ENCODE measurements at regions not wholly inside any gene's neighbourhood (a gene's known extent, or its start where the extent isn't known, plus 50 kb on each side); places are given as distances from the start of the nearest gene placed in this dataset.
"Not testable (repeated sequence)": the region's sequence is repeated elsewhere in the genome, so short reads cannot be mapped to it uniquely, and the experiment has no call there.

DNA sequence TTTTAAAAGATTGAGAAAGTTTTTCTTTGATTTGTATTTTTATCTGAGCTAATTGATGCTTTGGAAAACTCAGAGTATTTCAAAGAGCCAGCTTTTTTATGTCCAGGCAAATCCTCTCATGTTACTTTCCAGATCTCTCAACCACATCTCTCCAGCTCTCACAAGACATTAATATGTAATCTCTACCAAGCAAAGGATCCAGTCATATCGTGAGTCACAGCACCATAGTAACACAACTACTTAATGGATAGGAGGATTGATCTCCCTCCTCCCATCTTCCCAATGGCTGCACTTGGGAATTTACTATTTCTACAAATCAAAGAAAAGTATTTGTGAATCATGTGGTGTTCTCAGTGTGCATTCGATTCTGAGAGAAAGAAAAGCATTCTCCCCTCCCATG, 63.3 kb downstream of the POU4F1 start:
- no peak for DNase-seq (ENCODE audit: low read depth)

DNA sequence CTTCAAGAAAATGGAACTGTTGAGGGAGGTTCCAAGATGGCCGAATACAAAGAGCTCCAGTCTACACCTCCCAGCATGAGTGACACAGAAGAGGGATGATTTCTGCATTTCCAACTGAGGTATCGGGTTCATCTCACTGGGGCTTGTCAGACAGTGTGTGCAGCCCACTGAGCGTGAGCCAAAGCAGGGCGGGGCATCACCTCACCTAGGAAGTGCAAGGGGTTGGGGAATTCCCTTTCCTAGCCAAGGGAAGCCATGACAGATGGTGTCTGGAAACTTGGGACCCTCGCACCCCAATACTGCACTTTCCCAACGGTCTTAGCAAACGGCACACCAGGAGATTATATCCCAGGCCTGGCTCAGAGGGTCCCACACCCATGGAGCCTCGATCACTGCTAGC, 77.3 kb downstream of the POU4F1 start:
- DNase-seq (ENCODE audit: low read depth): not testable (repeated sequence)

DNA sequence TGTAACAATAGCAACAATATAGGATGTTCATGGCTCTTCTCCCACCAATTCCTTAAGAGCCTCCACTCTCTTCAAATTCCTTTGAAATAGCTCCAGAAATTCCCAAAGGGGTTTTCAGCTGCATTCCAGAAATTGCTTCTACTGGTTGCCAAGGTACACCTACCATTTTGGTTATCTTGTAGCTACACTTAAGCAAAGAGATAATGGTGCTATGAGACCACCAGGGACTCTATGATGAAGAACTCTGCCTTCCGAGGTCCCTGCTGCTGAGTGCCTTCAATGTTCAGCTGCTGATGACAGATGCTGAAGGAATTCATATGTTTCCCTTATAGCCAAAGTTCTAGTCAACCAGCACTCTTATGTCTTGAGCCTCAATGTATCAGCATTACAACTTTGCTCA, 78.4 kb downstream of the POU4F1 start:
- no peak for DNase-seq (ENCODE audit: low read depth)

DNA sequence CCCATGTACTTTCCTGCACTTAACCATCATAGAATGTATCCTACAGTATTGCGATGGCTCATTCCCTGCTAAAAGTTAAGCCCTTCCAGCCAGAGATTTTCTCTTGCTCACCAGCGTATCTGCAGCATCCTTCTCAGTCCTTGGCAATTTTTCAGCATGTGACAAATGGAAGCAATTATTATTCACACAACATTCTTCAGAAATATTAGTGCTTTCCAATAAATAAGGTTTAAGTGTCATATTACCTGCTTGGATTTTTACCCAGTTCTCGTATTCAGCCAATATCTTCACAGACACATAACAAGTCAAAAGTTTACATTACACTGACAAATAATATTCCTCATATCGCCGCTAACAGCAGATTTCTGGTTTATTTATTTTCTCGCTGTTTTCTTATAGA, 82.3 kb downstream of the POU4F1 start:
- no peak for DNase-seq (ENCODE audit: low read depth)

DNA sequence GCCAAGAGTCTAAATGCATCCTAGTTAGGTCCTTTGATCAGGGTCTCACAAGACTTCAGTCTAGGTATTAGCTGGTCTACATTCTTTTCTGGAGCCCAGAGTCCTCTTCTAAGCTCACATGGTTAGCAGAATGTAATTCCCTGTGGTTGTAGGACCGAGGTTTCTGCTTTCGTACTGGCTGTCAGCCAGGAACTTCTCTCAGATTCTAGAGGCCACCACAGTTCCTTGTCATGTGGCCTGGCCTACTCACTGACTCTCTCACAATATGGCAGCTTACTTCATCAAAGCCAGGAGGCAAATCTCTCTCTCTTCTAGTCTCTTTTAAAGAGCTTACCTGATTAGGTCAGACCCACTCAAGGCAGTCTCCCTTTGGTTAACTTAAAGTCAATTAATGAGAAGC, 82.9 kb downstream of the POU4F1 start:
- no peak for DNase-seq (ENCODE audit: low read depth)

DNA sequence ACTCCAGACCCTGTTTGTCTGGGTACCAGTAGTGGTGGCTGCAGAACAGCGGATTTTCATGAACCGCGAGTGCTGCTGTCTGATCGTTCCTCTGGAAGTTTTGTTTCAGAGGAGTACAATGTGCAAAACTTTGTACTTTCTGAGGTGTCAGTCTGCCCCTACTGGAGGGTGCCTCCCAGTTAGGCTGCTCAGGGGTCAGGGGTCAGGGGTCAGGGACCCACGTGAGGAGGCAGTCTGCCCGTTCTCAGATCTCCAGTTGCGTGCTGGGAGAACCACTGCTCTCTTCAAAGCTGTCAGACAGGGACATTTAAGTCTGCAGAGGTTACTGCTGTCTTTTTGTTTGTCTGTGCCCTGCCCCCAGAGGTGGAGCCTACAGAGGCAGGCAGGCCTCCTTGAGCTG, 84.9 kb downstream of the POU4F1 start:
- DNase-seq (ENCODE audit: low read depth): not testable (repeated sequence)

DNA sequence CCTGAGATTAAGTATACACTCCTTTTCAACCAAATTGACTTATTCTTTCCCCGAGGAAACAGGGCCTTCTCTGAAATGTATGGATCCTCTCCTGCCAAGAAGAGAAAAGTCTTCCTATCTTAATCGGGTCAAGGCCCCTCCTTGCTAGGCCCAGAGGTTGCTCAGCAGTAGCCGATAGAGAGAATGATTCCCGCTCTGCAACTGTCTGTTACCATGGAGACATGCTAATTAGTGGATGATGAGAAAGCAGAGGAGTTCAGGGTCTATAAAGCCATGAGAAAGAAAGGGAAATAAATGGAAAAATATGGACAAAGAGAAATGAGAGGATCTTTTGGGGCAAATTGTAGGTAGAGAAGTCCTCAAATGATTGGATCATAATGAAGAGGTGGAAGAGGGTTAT, 103.5 kb downstream of the POU4F1 start:
- DNase-seq (ENCODE audit: low read depth): no peak

DNA sequence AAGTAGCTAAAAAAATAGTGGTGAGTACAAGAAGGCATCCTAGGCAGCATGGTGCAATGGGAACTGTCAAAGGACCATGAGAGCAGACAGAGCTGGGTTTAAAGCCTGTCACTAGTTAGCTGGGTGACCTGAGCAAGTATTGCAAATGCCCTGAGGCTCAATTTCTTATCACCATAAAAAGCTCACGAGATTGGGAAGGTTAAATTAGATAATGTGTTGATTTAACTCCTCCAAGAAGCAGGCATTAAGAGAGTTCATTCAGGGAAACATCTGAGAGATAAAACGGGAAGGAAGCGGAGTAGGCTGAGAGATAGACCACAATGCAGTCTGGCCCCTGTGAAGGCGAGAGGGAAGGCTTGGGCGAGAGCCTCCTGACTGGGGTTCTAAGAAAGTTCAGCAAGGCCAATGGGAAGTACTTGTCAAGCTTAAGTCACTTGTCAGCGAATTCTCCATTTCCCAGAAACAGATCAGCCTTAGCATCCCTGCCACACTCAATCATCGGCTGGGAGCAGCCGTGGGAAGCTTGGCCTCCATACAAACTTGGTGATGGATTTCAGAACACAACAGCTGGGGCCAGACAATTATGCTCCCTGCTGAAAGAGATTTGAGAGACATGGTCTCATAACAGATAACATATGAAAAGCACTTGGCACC, 105.5 kb downstream of the POU4F1 start:
- no peak for DNase-seq (ENCODE audit: low read depth)

DNA sequence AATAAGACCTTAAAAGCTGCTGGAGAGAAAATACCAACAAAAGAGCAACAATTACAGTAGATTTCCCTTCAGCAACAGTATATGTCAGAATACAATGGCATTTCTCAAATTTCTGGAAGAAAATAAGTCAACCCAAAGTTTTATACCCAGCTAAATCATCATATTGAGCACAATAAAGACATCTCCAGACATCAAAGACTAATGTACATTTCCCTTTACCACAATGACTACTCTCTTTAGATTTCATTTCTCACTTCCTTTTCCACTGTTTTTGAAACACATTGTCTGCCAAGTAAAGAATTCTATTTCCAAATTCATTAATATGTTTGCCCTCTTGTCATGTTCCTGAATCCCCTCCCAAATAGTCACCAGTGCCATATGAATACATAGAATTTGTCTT, 111.4 kb downstream of the POU4F1 start:
- no peak for DNase-seq (ENCODE audit: low read depth)

DNA sequence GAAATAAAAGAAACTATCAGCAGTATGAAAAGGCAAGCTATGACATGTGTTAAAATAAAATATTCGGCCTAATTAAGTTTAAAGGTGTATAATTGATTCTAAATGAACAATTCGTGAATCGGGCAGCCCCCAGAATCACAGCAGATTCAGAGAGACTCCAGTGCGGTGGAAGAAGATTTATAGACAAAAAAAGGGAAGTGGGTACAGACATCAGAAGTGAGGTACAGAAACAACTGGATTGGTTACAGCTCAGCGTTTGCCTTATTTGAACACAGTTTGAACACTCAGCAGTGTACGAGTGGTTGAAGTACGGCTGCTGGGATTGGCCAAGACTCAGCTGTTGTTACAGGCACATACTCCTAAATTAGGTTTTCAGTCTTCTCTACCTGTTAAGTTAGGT, 113.1 kb downstream of the POU4F1 start:
- DNase-seq (ENCODE audit: low read depth): not testable (repeated sequence)

DNA sequence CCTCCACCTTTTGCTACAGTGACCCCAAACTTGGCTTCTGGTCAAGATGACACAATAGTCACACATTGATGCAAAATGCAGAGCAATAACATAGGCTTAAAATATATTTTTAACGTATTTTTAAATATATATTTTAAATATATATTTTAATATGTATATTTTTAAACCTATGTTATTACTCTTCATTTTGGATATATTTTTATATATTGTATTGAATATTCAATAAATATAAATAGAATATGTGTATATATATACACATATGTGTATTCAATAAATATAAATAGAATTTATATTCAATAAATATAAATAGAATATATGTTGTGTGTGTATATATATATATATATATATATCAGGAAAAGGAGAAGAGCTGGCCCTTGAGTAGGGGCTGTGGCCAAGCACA, 115.6 kb downstream of the POU4F1 start:
- DNase-seq (ENCODE audit: low read depth): no peak

DNA sequence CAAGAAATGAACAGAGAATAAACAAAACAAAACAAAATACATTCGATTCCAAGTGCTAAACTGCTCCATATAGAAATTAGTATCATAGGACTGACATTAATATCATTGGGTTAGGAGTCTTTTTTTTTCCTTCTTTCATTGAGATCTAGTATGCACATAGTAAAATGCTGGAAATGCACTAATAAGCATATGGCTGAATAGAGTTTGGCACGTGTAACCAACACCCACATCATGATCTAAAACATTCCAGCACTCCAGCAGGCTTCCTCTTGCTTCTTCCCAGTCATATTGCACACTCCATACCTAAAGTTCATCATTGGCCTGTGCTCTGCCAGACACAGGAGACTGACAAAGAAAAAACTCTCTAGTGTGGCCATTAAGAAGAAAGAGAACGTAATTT, 117.5 kb downstream of the POU4F1 start:
- no peak for DNase-seq (ENCODE audit: low read depth)

DNA sequence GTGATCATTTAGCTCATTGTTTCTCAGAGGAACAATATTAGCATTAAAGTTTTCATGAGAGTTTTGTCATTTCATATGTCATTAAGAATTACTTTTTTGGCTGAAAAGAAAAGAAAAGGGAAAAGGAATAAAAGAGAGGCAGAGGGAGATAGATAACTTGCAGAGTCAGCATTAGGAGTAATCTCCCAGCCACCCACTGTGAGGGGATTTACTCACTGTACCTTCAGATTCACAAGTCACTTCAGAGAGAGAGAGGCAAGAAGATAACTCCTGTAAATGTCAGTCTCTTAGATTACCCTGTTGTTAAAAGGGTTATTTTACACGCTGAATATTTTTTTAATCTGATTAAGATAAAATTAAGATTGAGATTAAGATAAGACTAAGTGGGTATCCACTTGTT, 125.2 kb downstream of the POU4F1 start:
- DNase-seq (ENCODE audit: low read depth): no peak

DNA sequence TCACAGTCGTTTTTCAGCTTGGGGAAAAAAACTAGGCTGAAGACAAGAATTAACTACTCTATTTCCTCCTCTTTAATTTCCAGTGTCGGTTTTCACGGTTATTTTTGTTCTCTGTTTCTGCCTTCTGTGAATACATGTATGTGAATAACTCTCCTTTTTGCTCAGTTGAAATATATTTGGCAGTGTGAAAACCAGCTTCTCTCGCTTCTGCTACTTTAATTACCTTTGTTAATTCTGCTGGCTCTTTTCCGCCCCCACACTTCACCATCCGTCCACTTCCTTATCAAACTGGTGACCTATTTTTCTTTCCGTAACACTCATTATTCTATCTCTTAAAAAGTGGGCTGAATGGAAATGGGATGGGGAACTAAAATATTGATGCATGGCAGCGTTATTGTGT, 126.4 kb downstream of the POU4F1 start:
- DNase-seq (ENCODE audit: low read depth): no peak

DNA sequence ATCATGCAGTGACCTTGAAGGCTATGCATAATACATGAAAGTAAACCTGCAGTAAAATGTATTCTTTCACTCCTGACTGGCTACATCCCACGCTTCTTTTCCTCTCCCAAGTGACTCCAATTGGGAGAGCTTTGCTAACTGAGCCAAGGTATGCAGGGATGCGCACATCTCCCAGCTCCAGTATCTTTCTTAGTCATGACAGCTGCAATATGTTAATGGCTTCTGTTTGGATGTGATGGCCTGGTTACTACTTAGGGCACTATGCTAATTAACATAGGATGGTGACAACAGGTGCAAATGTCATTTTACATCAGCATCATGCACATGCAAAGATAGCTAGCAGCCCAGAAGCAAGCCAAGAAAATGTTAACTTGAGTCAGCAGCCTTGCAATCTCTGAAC, 134.7 kb downstream of the POU4F1 start:
- DNase-seq (ENCODE audit: low read depth): no peak

DNA sequence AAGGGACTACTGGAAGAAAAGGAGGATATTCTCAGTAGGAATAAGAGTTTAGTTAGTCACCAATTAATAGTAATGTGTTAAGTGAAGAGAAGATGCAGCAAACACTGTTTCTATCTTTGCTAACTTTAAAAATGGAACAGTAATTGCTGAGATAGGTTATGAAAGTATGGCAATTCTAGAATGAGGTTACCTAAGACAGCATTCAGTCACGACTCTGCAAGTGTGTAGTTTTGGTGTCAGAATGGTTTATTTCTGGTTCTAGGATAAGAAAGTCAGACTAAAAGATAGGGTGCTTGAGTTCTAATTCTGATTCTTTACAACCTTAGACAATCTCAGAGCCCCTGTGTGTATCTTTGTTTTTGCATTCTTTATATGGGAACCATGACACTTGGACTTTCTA, 138.1 kb downstream of the POU4F1 start:
- DNase-seq (ENCODE audit: low read depth): no peak

DNA sequence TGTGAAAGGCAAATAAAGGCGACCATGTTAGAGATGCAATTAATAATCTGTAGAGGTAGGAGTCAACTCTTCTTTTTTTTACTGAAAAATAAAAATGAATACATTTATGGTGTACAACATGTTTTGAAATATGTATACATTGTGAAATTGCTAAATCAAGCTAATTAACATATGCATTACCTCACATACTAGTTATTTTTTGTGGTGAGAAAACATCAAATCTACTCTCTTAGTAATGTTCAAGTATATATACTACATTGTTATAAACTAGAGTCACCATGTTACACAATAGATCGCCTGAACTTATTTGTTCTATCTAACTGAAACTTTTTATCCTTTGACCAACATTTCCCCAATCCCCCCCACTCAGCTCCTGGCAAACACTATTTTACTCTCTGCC, 143.2 kb downstream of the POU4F1 start:
- DNase-seq (ENCODE audit: low read depth): no peak

DNA sequence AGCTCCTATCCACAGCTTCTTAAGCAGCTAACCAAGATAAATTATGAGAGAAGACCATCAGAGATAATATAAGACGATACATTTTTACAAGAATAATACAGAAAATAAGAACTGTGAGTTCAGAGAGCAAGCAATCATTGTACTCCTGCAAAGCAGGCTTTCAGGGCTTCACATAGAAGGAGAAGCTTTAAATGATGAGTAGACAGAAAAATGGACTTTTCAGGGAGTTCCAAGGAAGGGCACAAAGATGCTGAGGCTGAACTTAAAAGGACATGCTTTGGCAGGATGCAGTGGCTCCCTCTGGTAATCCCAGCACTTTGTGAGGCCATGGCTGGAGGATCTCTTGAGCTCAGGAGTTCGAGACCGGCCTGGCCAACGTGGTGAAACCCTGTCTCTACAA, 159.5 kb downstream of the POU4F1 start:
- no peak for DNase-seq (ENCODE audit: low read depth)

DNA sequence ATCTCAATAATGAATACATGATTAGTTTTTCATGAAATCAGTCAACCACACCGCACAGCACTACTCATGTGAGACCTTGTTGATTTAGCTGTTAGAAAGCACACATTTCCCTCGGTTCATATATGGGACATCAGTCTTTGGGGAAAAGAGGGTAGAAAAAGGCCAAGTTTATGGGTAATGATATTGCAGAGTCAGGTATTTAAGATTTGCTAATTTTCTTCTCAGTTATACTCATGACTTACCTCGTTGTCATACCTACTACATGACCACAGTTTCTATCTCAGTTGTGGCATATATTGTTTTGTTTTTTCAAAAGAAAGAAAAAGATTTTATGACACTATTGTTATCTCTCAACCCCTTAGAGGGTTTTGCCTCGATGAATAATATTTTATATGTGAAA, 165.6 kb downstream of the POU4F1 start:
- DNase-seq (ENCODE audit: low read depth): no peak

DNA sequence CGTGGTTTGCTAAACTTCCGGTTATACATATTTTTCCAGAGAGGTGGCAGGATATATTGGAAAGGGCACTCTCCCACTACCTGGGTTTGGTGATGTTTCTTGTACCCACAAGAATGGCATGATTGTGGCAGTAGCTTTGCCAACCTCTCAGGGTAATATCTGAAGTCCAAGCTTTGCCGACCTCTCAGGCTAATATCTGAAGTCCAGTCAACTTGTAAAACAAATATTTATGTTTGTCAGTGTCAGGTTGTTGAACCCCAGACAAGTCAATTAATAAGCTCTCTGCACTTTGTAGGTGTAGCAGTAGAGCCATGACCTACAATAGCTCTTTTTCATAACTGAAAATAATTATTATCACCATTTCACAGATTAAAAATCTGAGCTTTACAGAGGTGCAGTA, 167.0 kb downstream of the POU4F1 start:
- no peak for DNase-seq (ENCODE audit: low read depth)

DNA sequence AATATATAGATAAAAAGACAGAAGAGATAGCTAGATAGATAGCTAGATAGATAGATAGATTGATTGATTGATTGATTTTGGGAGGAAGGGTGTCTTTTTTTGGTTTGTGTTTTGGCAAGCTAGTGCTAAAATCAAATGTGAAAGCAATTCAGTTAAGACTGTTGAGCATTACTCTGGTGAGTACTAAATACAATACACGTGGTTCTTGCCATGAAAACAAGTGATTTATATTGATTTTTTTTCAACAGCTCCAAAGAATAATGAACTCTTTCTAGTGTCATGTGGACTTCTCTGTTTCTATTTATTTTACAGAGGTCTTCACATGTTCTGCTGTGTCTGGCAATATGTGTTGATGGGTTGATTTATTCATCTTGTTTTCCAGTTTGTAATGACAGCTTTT, 172.0 kb downstream of the POU4F1 start:
- DNase-seq (ENCODE audit: low read depth): no peak

DNA sequence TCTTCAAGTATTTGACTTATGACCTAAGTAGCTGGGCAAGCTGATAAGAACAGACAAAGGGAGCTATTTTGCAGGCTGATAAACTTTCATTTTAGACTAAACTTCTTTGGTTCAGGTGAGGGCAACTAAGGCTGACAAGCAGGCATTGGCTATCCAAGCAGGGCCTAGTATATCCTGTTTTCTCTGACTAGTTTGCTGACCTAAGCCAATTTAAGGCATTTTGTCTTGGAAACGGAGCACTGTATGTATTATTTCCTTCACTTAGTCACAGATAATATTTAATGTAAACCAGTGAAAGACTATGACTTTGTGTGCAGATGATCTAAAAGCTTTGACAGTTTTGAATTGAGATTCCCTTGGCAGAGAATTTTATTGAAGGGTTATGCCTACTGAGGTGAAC, 172.5 kb downstream of the POU4F1 start:
- no peak for DNase-seq (ENCODE audit: low read depth)

DNA sequence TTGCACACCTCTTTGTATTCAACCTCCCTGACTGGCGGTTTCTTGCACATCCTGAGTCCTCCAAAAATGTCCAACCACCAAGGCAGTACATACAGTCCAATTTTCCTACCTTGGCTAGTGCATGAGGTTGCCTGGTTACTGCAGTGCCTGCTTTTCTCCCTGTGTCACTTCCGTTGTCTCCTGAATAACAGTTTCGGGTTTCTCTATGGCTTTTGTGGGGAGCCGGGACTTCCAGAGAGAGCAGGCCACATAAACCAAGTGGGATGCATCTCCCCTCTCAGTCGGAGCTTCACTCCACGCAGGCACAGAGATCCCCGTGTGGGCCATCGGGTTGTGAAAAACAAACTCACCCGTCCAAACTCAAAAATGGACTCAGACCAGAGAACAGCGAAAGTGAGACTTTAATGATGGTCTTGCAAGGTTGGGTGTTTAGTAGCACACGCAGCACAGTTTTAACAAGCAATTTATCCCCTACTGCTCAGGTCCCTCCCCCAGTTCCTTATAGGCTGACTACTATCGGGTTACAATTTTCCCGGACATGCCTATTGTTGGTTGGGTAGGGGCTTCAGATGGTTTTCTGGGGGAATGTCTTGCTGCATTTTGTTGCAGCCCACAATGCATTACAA, 173.1 kb downstream of the POU4F1 start:
- no peak for DNase-seq (ENCODE audit: low read depth)

DNA sequence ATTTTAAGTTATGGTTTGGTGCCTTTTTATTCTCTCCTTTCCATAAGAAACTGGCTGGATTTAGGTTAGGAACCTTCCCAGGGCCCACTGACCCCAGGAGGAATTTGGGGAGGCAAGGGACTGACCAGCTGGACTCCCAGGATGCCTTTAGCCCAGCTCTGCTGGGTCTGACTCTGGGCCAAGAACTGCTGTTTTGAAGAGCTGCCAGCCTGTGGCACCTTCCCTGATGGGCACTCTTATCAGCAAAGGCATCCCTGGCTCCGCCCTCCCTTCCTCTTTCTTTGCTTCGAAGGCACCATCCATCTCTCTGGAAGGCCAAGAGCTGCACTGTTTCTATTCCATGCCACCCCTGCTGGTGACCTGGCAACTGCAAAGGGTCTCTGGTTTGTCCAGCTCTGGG, 174.7 kb downstream of the POU4F1 start:
- DNase-seq (ENCODE audit: low read depth): no peak

Data from stimulated activated CD4-positive, alpha-beta T cell treated with anti-CD3 and anti-CD28 coated beads, Interleukin-2, amount 100 ng/mL, for 4 hours (primary cell).